Testis (tissue), 2 donors: ENCODE measurements at regions not wholly inside any gene's neighbourhood (a gene's known extent, or its start where the extent isn't known, plus 50 kb on each side); places are given as distances from the start of the nearest gene placed in this dataset.

Experiments used
- CTCF ChIP-seq, 3 experiments: fragments of 450-650 bp in 2 of 3; fragments of 200-600 bp in 1 of 3; sonication (generic) in 1 of 3; IDR thresholded peaks; one replicate each; pipeline ENCODE4 v1.5.1; 2016 to 2019; ENCODE audit warnings: antibody characterized with exemption in 3 of 3, mild to moderate bottlenecking in 2 of 3, moderate library complexity in 1 of 3
- POLR2A ChIP-seq: fragments of 450-650 bp; IDR thresholded peaks from one replicate; pipeline ENCODE4 v1.6.1; 2017; ENCODE audit warnings: antibody characterized with exemption, mild to moderate bottlenecking, moderate library complexity

GRCh38 chr4:159425737-159426305 is 322.9 kb downstream of the RAPGEF2 start:
- no peak for TF ChIP-seq POLR2A
- no peak for TF ChIP-seq CTCF (IDR thresholded peaks at IDR 0.05)
